HG03095 (cell line): ENCODE measurements at regions not wholly inside any gene's neighbourhood (a gene's known extent, or its start where the extent isn't known, plus 50 kb on each side); places are given as distances from the start of the nearest gene placed in this dataset.
A peak's percentile ranks its signal among the peaks of the same experiment; 100 is the strongest.

Source experiments
- ATAC-seq: cut with Tn5 transposase; IDR thresholded peaks from one replicate; pipeline ENCODE4 v1.9.1; 2021; ENCODE audit warnings: moderate library complexity; ENCODE audit not compliant: unreplicated experiment

GRCh38 chrX:10811111-10811510, 190.7 kb upstream of the MID1 start:
- no peak for ATAC-seq

GRCh38 chrX:10813761-10814160, 193.4 kb upstream of the MID1 start:
- no peak for ATAC-seq

- ATAC-seq: no peak
Observed at GRCh38 chrX:10818651-10819050, 198.3 kb upstream of the MID1 start.

- no peak for ATAC-seq
Observed at GRCh38 chrX:10819973-10820372, 199.6 kb upstream of the MID1 start.

- no peak for ATAC-seq
Observed at GRCh38 chrX:10821293-10821692, 200.9 kb upstream of the MID1 start.

- no peak for ATAC-seq
Observed at GRCh38 chrX:10828036-10828435, 207.7 kb upstream of the MID1 start.

- no peak for ATAC-seq
Observed at GRCh38 chrX:10828640-10829039, 208.3 kb upstream of the MID1 start.

- no peak for ATAC-seq
Observed at GRCh38 chrX:10831716-10832502, 211.5 kb upstream of the MID1 start.

GRCh38 chrX:10833299-10834169, 213.1 kb upstream of the MID1 start:
- no peak for ATAC-seq

GRCh38 chrX:10841579-10841978, 221.2 kb upstream of the MID1 start:
- no peak for ATAC-seq

GRCh38 chrX:10842646-10843045, 222.3 kb upstream of the MID1 start:
- no peak for ATAC-seq

GRCh38 chrX:10847333-10847732, 226.9 kb upstream of the MID1 start:
- ATAC-seq: no peak

- ATAC-seq: no peak
Observed at GRCh38 chrX:10851809-10852208, 231.4 kb upstream of the MID1 start.

GRCh38 chrX:10854594-10854993, 234.2 kb upstream of the MID1 start:
- ATAC-seq: no peak

- no peak for ATAC-seq
Observed at GRCh38 chrX:10855845-10856244, 235.5 kb upstream of the MID1 start.

GRCh38 chrX:10856797-10857196, 236.4 kb upstream of the MID1 start:
- no peak for ATAC-seq

- no peak for ATAC-seq
Observed at GRCh38 chrX:10859353-10859752, 239.0 kb upstream of the MID1 start.

GRCh38 chrX:10875995-10876394, 235.1 kb upstream of the HCCS start:
- ATAC-seq: peak; percentile 90

- ATAC-seq: no peak
Observed at GRCh38 chrX:10882484-10882883, 228.6 kb upstream of the HCCS start.

- ATAC-seq: no peak
Observed at GRCh38 chrX:10884246-10884645, 226.9 kb upstream of the HCCS start.

GRCh38 chrX:10892621-10893225, 218.4 kb upstream of the HCCS start:
- ATAC-seq: no peak

GRCh38 chrX:10893366-10893765, 217.8 kb upstream of the HCCS start:
- no peak for ATAC-seq
